H1 (cell line): ENCODE measurements at regions not wholly inside any gene's neighbourhood (a gene's known extent, or its start where the extent isn't known, plus 50 kb on each side); places are given as distances from the start of the nearest gene placed in this dataset.

ENCODE experiments used
- ASH2L ChIP-seq: fragments of 200-600, 300-600 bp; sonication (generic); IDR thresholded peaks from one replicate; pipeline ENCODE4 v1.7.1; 2017; ENCODE audit warnings: low read length
- CREB1 ChIP-seq: IDR thresholded peaks from 2 replicates; pipeline ENCODE4 v1.6.1; 2012; ENCODE audit warnings: inconsistent platforms
- MAFK ChIP-seq: IDR thresholded peaks from 2 replicates; pipeline ENCODE4 v1.6.1; 2012; ENCODE audit warnings: low read depth, mild to moderate bottlenecking, improper control_type of control experiment, low read length
- NANOG ChIP-seq: IDR thresholded peaks from 2 replicates; pipeline ENCODE4 v1.6.1; 2011; ENCODE audit warnings: low read length, low read depth, mild to moderate bottlenecking, inconsistent platforms; ENCODE audit not compliant: insufficient read depth, poor library complexity, severe bottlenecking
- POLR2A ChIP-seq, 2 experiments: IDR thresholded peaks; 1 replicate in 1 of 2; 2 replicates in 1 of 2; pipeline ENCODE4 v1.6.1; 2011; ENCODE audit warnings: low read depth in 2 of 2, low read length in 2 of 2, mild to moderate bottlenecking in 2 of 2; ENCODE audit errors: control extremely low read depth in 1 of 2
- POLR2AphosphoS5 ChIP-seq: IDR thresholded peaks from 2 replicates; pipeline ENCODE4 v1.6.1; 2011; ENCODE audit warnings: low read depth, low read length
- RAD21 ChIP-seq, 2 experiments: IDR thresholded peaks in 1 of 2; conservative IDR thresholded peaks in 1 of 2; 2 replicates each; pipeline ENCODE4 v1.6.1; 2011; ENCODE audit warnings: low read depth in 2 of 2, low read length in 2 of 2, improper control_type of control experiment in 1 of 2, inconsistent platforms in 1 of 2, mild to moderate bottlenecking in 1 of 2, moderate library complexity in 1 of 2
- RBBP5 ChIP-seq: IDR thresholded peaks from 2 replicates; pipeline ENCODE4 v1.7.1; 2012; ENCODE audit warnings: low read depth, mild to moderate bottlenecking, inconsistent platforms, low read length, moderate library complexity, borderline replicate concordance
- SIX5 ChIP-seq: IDR thresholded peaks from 2 replicates; pipeline ENCODE4 v1.6.1; 2011; ENCODE audit warnings: mild to moderate bottlenecking, low read depth, low read length
- SP2 ChIP-seq: IDR thresholded peaks from 2 replicates; pipeline ENCODE4 v1.6.1; 2012; ENCODE audit warnings: mild to moderate bottlenecking, low read length, inconsistent platforms
- TAF1 ChIP-seq: IDR thresholded peaks from 2 replicates; pipeline ENCODE4 v1.6.1; 2011; ENCODE audit warnings: mild to moderate bottlenecking, low read depth, low read length
- TF ChIP-seq, protein P1 (sequence below): IDR thresholded peaks from 2 replicates; pipeline ENCODE4 v1.6.1; 2011; ENCODE audit warnings: low read length, improper control_type of control experiment
- TF ChIP-seq, protein P2 (sequence below), 3 experiments: IDR thresholded peaks; 1 replicate in 2 of 3; 2 replicates in 1 of 3; pipeline versions ENCODE4 v1.5.1 to v1.6.1; 2011; ENCODE audit warnings: low read length in 3 of 3, mild to moderate bottlenecking in 3 of 3, inconsistent platforms in 2 of 3, low read depth in 1 of 3, moderate library complexity in 1 of 3; ENCODE audit not compliant: insufficient read depth in 1 of 3; ENCODE audit errors: control extremely low read depth in 1 of 3

- TF ChIP-seq SIX5 (no peak), POLR2A (IDR thresholded peaks at IDR 0.05; ENCODE audit: control extremely low read depth in 1 of 2, low read depth in 2 of 2, low read length in 2 of 2) (no peak), CREB1 (no peak), SP2 (no peak), TAF1 (no peak), NANOG (no peak), MAFK (no peak), POLR2AphosphoS5 (no peak), ASH2L (no peak), RBBP5 (no peak), RAD21 (IDR thresholded peaks at IDR 0.05 in 1 of 2, conservative IDR thresholded peaks at IDR 0.05 in 1 of 2; ENCODE audit: low read depth in 2 of 2, low read length in 2 of 2) (no peak)
- TF ChIP-seq, protein P1, sequence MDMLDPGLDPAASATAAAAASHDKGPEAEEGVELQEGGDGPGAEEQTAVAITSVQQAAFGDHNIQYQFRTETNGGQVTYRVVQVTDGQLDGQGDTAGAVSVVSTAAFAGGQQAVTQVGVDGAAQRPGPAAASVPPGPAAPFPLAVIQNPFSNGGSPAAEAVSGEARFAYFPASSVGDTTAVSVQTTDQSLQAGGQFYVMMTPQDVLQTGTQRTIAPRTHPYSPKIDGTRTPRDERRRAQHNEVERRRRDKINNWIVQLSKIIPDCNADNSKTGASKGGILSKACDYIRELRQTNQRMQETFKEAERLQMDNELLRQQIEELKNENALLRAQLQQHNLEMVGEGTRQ: no peak
- TF ChIP-seq, protein P2, sequence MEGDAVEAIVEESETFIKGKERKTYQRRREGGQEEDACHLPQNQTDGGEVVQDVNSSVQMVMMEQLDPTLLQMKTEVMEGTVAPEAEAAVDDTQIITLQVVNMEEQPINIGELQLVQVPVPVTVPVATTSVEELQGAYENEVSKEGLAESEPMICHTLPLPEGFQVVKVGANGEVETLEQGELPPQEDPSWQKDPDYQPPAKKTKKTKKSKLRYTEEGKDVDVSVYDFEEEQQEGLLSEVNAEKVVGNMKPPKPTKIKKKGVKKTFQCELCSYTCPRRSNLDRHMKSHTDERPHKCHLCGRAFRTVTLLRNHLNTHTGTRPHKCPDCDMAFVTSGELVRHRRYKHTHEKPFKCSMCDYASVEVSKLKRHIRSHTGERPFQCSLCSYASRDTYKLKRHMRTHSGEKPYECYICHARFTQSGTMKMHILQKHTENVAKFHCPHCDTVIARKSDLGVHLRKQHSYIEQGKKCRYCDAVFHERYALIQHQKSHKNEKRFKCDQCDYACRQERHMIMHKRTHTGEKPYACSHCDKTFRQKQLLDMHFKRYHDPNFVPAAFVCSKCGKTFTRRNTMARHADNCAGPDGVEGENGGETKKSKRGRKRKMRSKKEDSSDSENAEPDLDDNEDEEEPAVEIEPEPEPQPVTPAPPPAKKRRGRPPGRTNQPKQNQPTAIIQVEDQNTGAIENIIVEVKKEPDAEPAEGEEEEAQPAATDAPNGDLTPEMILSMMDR (IDR thresholded peaks at IDR 0.05; ENCODE audit: control extremely low read depth in 1 of 3, insufficient read depth in 1 of 3, low read depth in 1 of 3, low read length in 3 of 3): no peak
These were observed 70.7 kb upstream of the MAN2A1 start for GRCh38 chr5:109619021-109619460.
